ENCODE measurements at regions not wholly inside any gene's neighbourhood (a gene's known extent, or its start where the extent isn't known, plus 50 kb on each side); places are given as distances from the start of the nearest gene placed in this dataset.

DNA sequence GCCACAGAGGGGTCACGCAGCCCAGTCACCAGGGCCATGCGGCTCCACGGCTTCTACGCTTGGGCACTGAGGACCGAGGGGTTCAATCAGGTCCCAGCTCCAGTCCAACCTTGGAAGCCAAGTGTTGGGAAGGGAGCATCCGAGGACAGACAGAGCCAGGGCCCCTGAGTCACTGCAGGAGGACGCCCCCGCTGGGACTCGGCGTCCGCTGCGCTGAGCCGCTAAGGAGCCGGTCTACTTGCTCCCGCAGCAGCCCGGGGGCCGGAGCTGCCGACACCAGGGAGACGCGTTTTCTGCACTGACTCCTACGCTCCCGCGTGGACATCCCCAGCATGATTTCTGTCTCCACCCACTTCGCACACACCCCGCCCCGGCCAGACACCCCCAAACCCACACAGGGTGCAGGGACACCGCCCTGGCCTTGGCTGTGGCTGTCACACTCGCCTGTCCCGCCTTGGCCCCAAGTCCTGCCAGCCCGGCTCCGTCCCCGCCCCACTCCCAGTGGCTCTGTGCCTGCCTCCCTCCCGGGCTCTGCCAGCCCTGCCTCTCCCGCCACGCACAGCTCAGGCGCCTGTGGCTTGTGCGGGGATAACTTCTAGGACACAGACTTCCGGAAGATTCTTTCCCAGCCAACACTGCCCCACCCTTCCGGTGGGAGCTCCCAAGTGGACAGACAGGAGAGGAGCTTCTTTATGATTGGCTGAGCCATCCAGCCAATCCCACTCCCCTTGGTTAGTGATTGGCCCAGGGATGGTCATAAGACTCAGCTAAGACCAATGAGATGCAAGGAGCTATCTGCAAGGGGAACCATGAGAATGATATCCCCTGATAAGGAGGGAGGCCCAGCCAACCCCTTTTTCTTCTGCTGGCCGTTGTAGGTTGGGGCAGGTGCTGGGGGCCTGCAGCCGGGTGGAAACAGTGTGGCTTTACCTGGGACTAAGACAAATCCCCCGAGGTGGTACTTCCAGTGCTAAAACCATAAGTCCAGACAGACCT, 118.9 kb upstream of the SFSWAP start (continued):
- TF ChIP-seq PKNOX1 (IDR thresholded peaks at IDR 0.05) (peak; percentile 80), ZBTB17 (CRISPR knock-in tag; IDR thresholded peaks at IDR 0.05) (no peak), MLX (CRISPR knock-in tag; conservative IDR thresholded peaks at IDR 0.05) (0 out of 4 replicates have a peak, but pooled peaks of 1 of the 2 experiments have one; percentile 58), ZSCAN29 (IDR thresholded peaks at IDR 0.05) (no peak), KLF1 (tag; IDR thresholded peaks at IDR 0.05) (peak; percentile 95), ZNF347 (CRISPR knock-in tag; IDR thresholded peaks at IDR 0.05; ENCODE audit: low read depth) (no peak), ZNF436 (CRISPR knock-in tag; IDR thresholded peaks at IDR 0.05) (no peak), NCOA2 (IDR thresholded peaks at IDR 0.05; ENCODE audit: partially characterized antibody in 2 of 2) (no peak), ZBTB9 (CRISPR knock-in tag; IDR thresholded peaks at IDR 0.05) (0 out of 2 replicates have a peak, but pooled peaks have one; percentile 33), ARID1B (IDR thresholded peaks at IDR 0.05) (no peak), EGR1 (conservative IDR thresholded peaks at IDR 0.05) (peak; percentile 60), KAT2B (IDR thresholded peaks at IDR 0.05; ENCODE audit: low read depth, low read length) (no peak), CCNT2 (IDR thresholded peaks at IDR 0.05; ENCODE audit: borderline replicate concordance, extremely low read depth, insufficient read length, low read depth, low read length) (no peak), ATF2 (CRISPR knock-in tag; IDR thresholded peaks at IDR 0.05) (no peak), ERF (CRISPR knock-in tag; IDR thresholded peaks at IDR 0.05) (peak; percentile 68; the same call in 1 of the 2 replicates), SIN3A (IDR thresholded peaks at IDR 0.05; ENCODE audit: borderline replicate concordance in 2 of 2, control insufficient read depth in 1 of 2, low read depth in 2 of 2, low read length in 2 of 2) (no peak), TEAD2 (tag; IDR thresholded peaks at IDR 0.05) (no peak), SP1 (CRISPR knock-in tag; IDR thresholded peaks at IDR 0.05) (no peak), CBX1 (IDR thresholded peaks at IDR 0.05; ENCODE audit: low read depth) (no peak), ZNF644 (tag; IDR thresholded peaks at IDR 0.05; ENCODE audit: low read depth) (no peak), ZNF695 (CRISPR knock-in tag; IDR thresholded peaks at IDR 0.05) (no peak), POU5F1 (IDR thresholded peaks at IDR 0.05; ENCODE audit: borderline replicate concordance, low read depth, low read length, partially characterized antibody) (no peak)
